OCI-LY7 (cell line): ENCODE measurements at regions not wholly inside any gene's neighbourhood (a gene's known extent, or its start where the extent isn't known, plus 50 kb on each side); places are given as distances from the start of the nearest gene placed in this dataset.

Experiments used
- EZH2phosphoT487 ChIP-seq: fragments of 200-600 bp; sonication (generic); IDR thresholded peaks from 2 replicates; pipeline ENCODE4 v1.6.1; 2018; ENCODE audit warnings: low read depth, borderline replicate concordance, mild to moderate bottlenecking, mixed run types, antibody characterized with exemption, low read length, moderate library complexity, mixed read lengths
- TF ChIP-seq, protein P1 (sequence below): fragments of 200-600 bp; sonication (generic); conservative IDR thresholded peaks from 2 replicates; pipeline ENCODE4 v1.5.1; 2014; ENCODE audit warnings: mild to moderate bottlenecking, antibody characterized with exemption, low read length, moderate library complexity, mixed read lengths

GRCh38 chr10:35822316-35822715, 180.2 kb upstream of the FZD8 start:
- TF ChIP-seq, protein P1, sequence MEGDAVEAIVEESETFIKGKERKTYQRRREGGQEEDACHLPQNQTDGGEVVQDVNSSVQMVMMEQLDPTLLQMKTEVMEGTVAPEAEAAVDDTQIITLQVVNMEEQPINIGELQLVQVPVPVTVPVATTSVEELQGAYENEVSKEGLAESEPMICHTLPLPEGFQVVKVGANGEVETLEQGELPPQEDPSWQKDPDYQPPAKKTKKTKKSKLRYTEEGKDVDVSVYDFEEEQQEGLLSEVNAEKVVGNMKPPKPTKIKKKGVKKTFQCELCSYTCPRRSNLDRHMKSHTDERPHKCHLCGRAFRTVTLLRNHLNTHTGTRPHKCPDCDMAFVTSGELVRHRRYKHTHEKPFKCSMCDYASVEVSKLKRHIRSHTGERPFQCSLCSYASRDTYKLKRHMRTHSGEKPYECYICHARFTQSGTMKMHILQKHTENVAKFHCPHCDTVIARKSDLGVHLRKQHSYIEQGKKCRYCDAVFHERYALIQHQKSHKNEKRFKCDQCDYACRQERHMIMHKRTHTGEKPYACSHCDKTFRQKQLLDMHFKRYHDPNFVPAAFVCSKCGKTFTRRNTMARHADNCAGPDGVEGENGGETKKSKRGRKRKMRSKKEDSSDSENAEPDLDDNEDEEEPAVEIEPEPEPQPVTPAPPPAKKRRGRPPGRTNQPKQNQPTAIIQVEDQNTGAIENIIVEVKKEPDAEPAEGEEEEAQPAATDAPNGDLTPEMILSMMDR: no peak
- no peak for TF ChIP-seq EZH2phosphoT487
